ENCODE measurements at regions not wholly inside any gene's neighbourhood (a gene's known extent, or its start where the extent isn't known, plus 50 kb on each side); places are given as distances from the start of the nearest gene placed in this dataset.

- Histone ChIP-seq H3K4me2 (ENCODE audit: insufficient read depth, insufficient read length, low read length) (no peak overlapping the region), H2BK5ac (ENCODE audit: insufficient read length, low read length) (no peak overlapping the region), H3K4me1 (ENCODE audit: insufficient read depth, low read length) (no peaks in the 10 kb centered on the region), H2BK12ac (ENCODE audit: insufficient read length, low read depth, low read length) (no peak overlapping the region), H3K18ac (ENCODE audit: insufficient read length, low read depth, low read length) (no peak overlapping the region), H4K5ac (ENCODE audit: insufficient read length, low read depth, low read length) (no peak overlapping the region), H2AFZ (ENCODE audit: low read length) (no peak overlapping the region), H2BK15ac (ENCODE audit: low read depth, low read length) (no peak overlapping the region), H2AK5ac (ENCODE audit: insufficient read length, low read length) (no peak overlapping the region), H3K23ac (ENCODE audit: insufficient read length, low read depth, low read length) (no peak overlapping the region), H3K23me2 (ENCODE audit: insufficient read length, low read depth, low read length, poor library complexity, severe bottlenecking) (no peaks in the 10 kb centered on the region), H4K91ac (ENCODE audit: insufficient read length, low read depth, low read length) (no peak overlapping the region), H2BK20ac (ENCODE audit: low read depth, low read length, poor library complexity, severe bottlenecking) (no peak overlapping the region), H3K9ac (ENCODE audit: extremely low read depth, insufficient read length, low read length) (peak overlapping the region; percentile 14), H3K79me2 (ENCODE audit: insufficient read depth, low read length) (no peaks in the 10 kb centered on the region), H3K79me1 (ENCODE audit: insufficient read depth, low read depth, low read length, poor library complexity, severe bottlenecking) (no peaks in the 10 kb centered on the region), H3K14ac (ENCODE audit: insufficient read depth, low read length) (no peak overlapping the region), H2BK120ac (ENCODE audit: low read depth, low read length, poor library complexity, severe bottlenecking) (no peak overlapping the region), H3K4ac (ENCODE audit: low read depth, low read length) (no peak overlapping the region), H4K8ac (replicated peaks; ENCODE audit: insufficient read length, low read depth, low read length) (no peak overlapping the region), H3K9me3 (ENCODE audit: control insufficient read depth, low read depth, low read length) (no peaks in the 10 kb centered on the region), H3K27ac (ENCODE audit: insufficient read length, low read depth, low read length) (no peak overlapping the region), H3T11ph (ENCODE audit: low read length) (no peak overlapping the region), H4K20me1 (ENCODE audit: control insufficient read depth, insufficient read depth, insufficient read length) (no peaks in the 10 kb centered on the region), H3K56ac (ENCODE audit: insufficient read length, low read depth, low read length) (no peak overlapping the region), H3K27me3 (ENCODE audit: insufficient read depth, low read length) (no peaks in the 10 kb centered on the region)
- no CpG with 5 or more reads among the region's 1 CpG for WGBS (ENCODE audit: extremely low coverage, insufficient read length, low lambda C conversion rate)
- Mint-ChIP-seq H3K4me1 (peaks cover 5 to 6% of the 10 kb centered on the region in 2 experiments; a peak in 3 of 4 replicates), H3K27ac (no peak overlapping the region; a peak in 1 of 7 replicates), H3K4me3 (no peak overlapping the region), H3K9me3 (peaks cover 1 to 3% of the 10 kb centered on the region in 2 experiments; a peak in 3 of 5 replicates), H3K27me3 (ENCODE audit: low read depth) (no peaks in the 10 kb centered on the region), H3K36me3 (ENCODE audit: insufficient read depth in 1 of 3, low read depth in 3 of 3) (peaks cover 0 to under 1% (median 0%) of the 10 kb centered on the region in 3 experiments; a peak in 1 of 7 replicates)
- DNase-seq, result no peak
- no peak; the same call in 2 of the 3 replicates for TF ChIP-seq CTCF (conservative IDR thresholded peaks at IDR 0.05)
Measured at GRCh38 chr5:64015824-64016223, 53.6 kb upstream of the HTR1A start.

All from H9 (cell line).